ENCODE measurements at regions not wholly inside any gene's neighbourhood (a gene's known extent, or its start where the extent isn't known, plus 50 kb on each side); places are given as distances from the start of the nearest gene placed in this dataset.
A peak's percentile ranks its signal among the peaks of the same experiment; 100 is the strongest.
"Not testable (repeated sequence)": the region's sequence is repeated elsewhere in the genome, so short reads cannot be mapped to it uniquely, and the experiment has no call there.

- no peak for DNase-seq
Measured at GRCh38 chr12:77224346-77224745, 159.0 kb upstream of the E2F7 start.

- DNase-seq, result no peak
Measured at GRCh38 chr12:77222336-77222735, 157.0 kb upstream of the E2F7 start.

- no peak for DNase-seq
Measured at GRCh38 chr12:77220586-77220985, 155.2 kb upstream of the E2F7 start.

GRCh38 chr12:77218278-77218677 lies 152.9 kb upstream of the E2F7 start:
- DNase-seq, result no peak

- DNase-seq, result not testable (repeated sequence)
Measured at GRCh38 chr12:77216136-77216535, 150.8 kb upstream of the E2F7 start.

- DNase-seq, result no peak
Measured at GRCh38 chr12:77214136-77214535, 148.8 kb upstream of the E2F7 start.

- DNase-seq, result peak in 25 of 56 donors; percentile 1 to 66 (median 15)
Measured at GRCh38 chr12:77213319-77213718, 147.9 kb upstream of the E2F7 start.

GRCh38 chr12:77210724-77211123 lies 145.4 kb upstream of the E2F7 start:
- no peak for DNase-seq

- no peak for DNase-seq
Measured at GRCh38 chr12:77204083-77204482, 138.7 kb upstream of the E2F7 start.

- no peak for DNase-seq
Measured at GRCh38 chr12:77202457-77203060, 137.2 kb upstream of the E2F7 start.

- no peak for DNase-seq
Measured at GRCh38 chr12:77189901-77190416, 124.6 kb upstream of the E2F7 start.

GRCh38 chr12:77189458-77189857 lies 124.1 kb upstream of the E2F7 start:
- no peak for DNase-seq

- no peak for DNase-seq
Measured at GRCh38 chr12:77179515-77179914, 114.1 kb upstream of the E2F7 start.

GRCh38 chr12:77167801-77168200 lies 102.4 kb upstream of the E2F7 start:
- no peak for DNase-seq

GRCh38 chr12:77166696-77167095 lies 101.3 kb upstream of the E2F7 start:
- DNase-seq, result no peak

- no peak for DNase-seq
Measured at GRCh38 chr12:77163074-77164038, 98.0 kb upstream of the E2F7 start.

GRCh38 chr12:77161944-77162343 lies 96.6 kb upstream of the E2F7 start:
- DNase-seq, result no peak

- DNase-seq, result no peak
Measured at GRCh38 chr12:77160931-77161330, 95.6 kb upstream of the E2F7 start.

GRCh38 chr12:77153706-77154105 lies 88.3 kb upstream of the E2F7 start:
- no peak for DNase-seq

GRCh38 chr12:77152623-77153193 lies 87.3 kb upstream of the E2F7 start:
- peak in 2 of 56 donors; percentile 2 to 10 for DNase-seq

GRCh38 chr12:77151030-77151429 lies 85.7 kb upstream of the E2F7 start:
- DNase-seq, result no peak

GRCh38 chr12:77133566-77133965 lies 68.2 kb upstream of the E2F7 start:
- DNase-seq, result no peak

All from nucleus accumbens (tissue), 56 donors.